ENCODE measurements at regions not wholly inside any gene's neighbourhood (a gene's known extent, or its start where the extent isn't known, plus 50 kb on each side); places are given as distances from the start of the nearest gene placed in this dataset.
"Not testable (repeated sequence)": the region's sequence is repeated elsewhere in the genome, so short reads cannot be mapped to it uniquely, and the experiment has no call there.

DNA sequence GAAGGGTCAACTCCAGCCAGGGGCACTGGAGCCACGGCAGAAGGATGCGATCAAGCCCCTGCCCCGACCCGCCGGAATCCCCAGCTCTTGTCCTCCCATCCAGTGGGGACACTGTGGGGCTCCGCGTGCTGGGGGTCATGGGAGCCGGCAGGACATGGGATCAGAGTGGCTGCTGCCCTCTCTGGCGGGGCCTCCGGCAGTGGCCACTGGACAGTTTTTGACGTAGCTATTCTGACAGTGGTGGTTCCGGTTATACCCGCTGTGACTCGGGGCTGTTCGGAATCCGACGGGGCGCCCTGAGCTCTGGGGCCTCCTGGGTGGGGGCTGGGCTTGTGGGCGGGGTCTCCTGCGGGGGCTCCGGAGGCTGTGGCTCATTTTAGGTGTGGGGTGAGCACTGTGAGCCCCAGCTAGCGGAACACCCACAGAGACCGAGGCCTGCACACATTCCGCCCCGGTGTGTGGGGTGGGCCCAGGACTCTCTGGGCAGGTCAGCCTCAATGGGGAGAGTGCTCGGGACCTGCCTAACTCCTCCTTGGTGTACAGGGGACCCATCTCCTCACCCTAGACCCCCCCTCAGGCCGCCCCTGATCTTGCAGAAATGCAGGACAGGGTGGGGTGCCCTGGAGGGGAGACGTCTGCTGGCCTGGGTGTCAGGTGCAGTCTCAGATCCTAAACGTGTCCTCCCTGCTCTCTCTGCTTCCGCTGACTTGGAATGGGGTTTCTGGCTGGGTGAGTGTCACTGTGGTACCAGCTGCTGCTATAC lies 374.2 kb downstream of the TMEM121 start:
- Histone ChIP-seq H3K4me3 (ENCODE audit: low read depth in 1 of 2, low read length in 2 of 2) (no peak overlapping the region), H3K27me3 (ENCODE audit: control insufficient read depth in 1 of 2, insufficient read depth in 2 of 2, low read length in 2 of 2) (no peaks in the 10 kb centered on the region), H3K4me1 (ENCODE audit: control insufficient read depth in 2 of 2, insufficient read depth in 2 of 2, low read length in 1 of 2) (peaks cover 0 to 3% of the 10 kb centered on the region in 2 donors), H3K9me3 (ENCODE audit: control insufficient read depth in 2 of 2, insufficient read depth in 1 of 2, low read depth in 1 of 2, low read length in 1 of 2) (no peaks in the 10 kb centered on the region), H3K27ac (ENCODE audit: low read depth in 2 of 2, low read length in 1 of 2) (no peak overlapping the region), H3K36me3 (ENCODE audit: control insufficient read depth in 2 of 2, insufficient read depth in 2 of 2, low read length in 1 of 2) (no peaks in the 10 kb centered on the region)
- 75 to 80% methylated on average over 30 of the region's 30 CpGs for WGBS, 2 donors

DNA sequence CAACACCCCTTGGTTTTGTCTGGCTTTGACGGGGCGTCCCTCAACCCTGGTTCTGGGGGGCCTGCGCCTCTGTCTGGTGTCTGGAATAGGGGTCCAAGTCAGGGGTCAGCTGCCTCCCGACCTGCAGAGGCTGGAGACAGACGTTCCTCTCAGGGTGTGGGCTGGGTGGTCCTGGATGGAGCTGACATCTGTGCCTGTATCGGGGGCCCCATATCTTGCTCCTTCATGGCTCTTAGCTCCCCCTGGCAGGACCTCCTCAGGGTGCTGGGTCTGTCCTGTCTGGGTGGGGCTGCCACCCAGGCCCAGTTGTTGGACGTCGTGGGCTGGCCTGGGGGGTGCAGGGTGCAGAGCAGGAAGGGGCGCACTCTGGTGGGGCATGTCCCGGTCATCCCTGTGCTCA lies 374.8 kb downstream of the TMEM121 start:
- peaks cover 0 to 3% of the 10 kb centered on the region in 2 donors for H3K4me1 ChIP-seq (ENCODE audit: control insufficient read depth in 2 of 2, insufficient read depth in 2 of 2, low read length in 1 of 2)
- no peaks in the 10 kb centered on the region for H3K9me3 ChIP-seq (ENCODE audit: control insufficient read depth in 2 of 2, insufficient read depth in 1 of 2, low read depth in 1 of 2, low read length in 1 of 2)
- WGBS, 2 donors, result 72 to 73% methylated on average over 10 of the region's 10 CpGs
- no peaks in the 10 kb centered on the region for H3K36me3 ChIP-seq (ENCODE audit: control insufficient read depth in 2 of 2, insufficient read depth in 2 of 2, low read length in 1 of 2)
- H3K27ac ChIP-seq (ENCODE audit: low read depth in 2 of 2, low read length in 1 of 2), result no peak overlapping the region
- H3K27me3 ChIP-seq (ENCODE audit: control insufficient read depth in 1 of 2, insufficient read depth in 2 of 2, low read length in 2 of 2), result no peaks in the 10 kb centered on the region
- H3K4me3 ChIP-seq (ENCODE audit: low read depth in 1 of 2, low read length in 2 of 2), result no peak overlapping the region

DNA sequence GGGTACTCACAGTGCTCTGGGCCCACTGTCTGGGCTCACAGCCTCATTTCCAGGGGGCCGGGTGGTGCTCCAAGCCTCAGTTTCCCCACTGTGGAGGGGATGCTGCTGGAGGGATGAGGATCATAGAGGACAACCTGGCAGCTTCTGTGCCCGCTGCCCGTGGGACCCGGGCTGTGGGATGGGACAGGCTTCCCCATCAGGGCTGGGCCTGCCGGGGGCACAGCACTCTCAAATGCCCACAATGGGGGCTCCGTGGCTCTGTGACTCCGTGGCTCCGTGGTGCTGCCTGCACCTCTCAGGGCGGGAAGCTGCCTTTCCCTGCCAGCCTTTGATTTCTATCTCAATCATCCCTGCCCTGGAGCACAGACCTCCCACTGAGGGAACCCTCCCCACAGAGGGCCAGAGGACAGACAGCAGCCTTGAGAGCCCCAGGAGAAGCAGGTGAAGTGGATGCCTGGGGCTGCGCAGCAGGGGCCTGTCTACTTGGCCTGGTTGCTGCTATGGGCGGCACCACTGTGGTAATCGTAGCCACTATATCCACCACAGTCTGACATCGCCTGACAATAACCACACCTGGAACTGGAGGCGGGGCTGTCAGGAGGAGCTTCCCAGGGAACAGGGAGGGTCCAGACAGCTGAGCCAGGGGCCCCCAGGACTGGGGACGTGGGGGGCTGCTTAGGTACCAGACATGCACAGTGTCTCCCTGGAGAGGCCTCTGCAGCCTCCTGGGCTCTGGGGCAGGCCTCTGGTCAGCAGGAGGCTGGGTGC lies 375.9 kb downstream of the TMEM121 start:
- Histone ChIP-seq H3K4me1 (ENCODE audit: control insufficient read depth in 2 of 2, insufficient read depth in 2 of 2, low read length in 1 of 2) (peaks cover 0 to 3% of the 10 kb centered on the region in 2 donors), H3K36me3 (ENCODE audit: control insufficient read depth in 2 of 2, insufficient read depth in 2 of 2, low read length in 1 of 2) (no peaks in the 10 kb centered on the region), H3K4me3 (ENCODE audit: low read depth in 1 of 2, low read length in 2 of 2) (no peak overlapping the region), H3K9me3 (ENCODE audit: control insufficient read depth in 2 of 2, insufficient read depth in 1 of 2, low read depth in 1 of 2, low read length in 1 of 2) (no peaks in the 10 kb centered on the region), H3K27me3 (ENCODE audit: control insufficient read depth in 1 of 2, insufficient read depth in 2 of 2, low read length in 2 of 2) (no peaks in the 10 kb centered on the region), H3K27ac (ENCODE audit: low read depth in 2 of 2, low read length in 1 of 2) (no peak overlapping the region)
- 71 to 72% methylated on average over 15 of the region's 15 CpGs for WGBS, 2 donors

DNA sequence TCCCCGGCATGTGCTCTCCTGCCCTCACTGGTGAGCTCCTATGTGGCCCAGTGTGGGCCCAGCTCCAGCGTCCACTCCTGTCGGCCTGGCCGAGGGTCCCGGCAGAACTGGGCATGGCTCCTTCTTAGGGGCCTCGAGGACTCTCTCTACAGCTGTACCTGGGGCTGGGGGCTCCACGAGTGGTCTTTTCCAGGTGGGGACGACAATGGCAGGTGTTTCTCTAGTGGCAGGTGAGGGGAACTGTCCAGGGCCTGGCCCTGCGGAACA lies 376.4 kb downstream of the TMEM121 start:
- H3K27ac ChIP-seq (ENCODE audit: low read depth in 2 of 2, low read length in 1 of 2); H3K9me3 ChIP-seq (ENCODE audit: control insufficient read depth in 2 of 2, insufficient read depth in 1 of 2, low read depth in 1 of 2, low read length in 1 of 2): not testable (repeated sequence)
- WGBS, 2 donors, result 73 to 80% methylated on average over 7 to 9 of the region's 9 CpGs

DNA sequence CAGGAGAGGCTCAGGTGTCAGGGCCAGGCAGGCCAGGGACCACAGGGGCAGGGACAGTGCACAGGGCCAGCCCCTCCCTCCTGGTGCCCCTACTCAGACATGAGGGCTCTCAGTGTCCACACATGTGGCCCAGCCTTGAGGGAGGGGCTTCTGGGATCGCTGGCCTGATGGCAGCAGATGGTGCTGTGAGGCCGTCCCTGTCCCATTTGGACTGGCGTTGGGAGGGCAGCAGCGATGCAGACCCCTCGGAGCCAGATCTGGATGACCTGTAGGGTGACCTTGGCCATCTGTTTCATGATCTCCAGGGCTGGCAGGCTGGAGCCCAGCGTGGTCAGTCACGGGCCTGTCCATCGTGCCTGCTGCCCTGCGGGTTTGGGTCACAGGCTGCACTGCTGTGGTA lies 377.6 kb downstream of the TMEM121 start:
- Histone ChIP-seq H3K27ac (ENCODE audit: low read depth in 2 of 2, low read length in 1 of 2) (no peak overlapping the region), H3K36me3 (ENCODE audit: control insufficient read depth in 2 of 2, insufficient read depth in 2 of 2, low read length in 1 of 2) (no peaks in the 10 kb centered on the region), H3K27me3 (ENCODE audit: control insufficient read depth in 1 of 2, insufficient read depth in 2 of 2, low read length in 2 of 2) (no peaks in the 10 kb centered on the region), H3K9me3 (ENCODE audit: control insufficient read depth in 2 of 2, insufficient read depth in 1 of 2, low read depth in 1 of 2, low read length in 1 of 2) (no peaks in the 10 kb centered on the region), H3K4me1 (ENCODE audit: control insufficient read depth in 2 of 2, insufficient read depth in 2 of 2, low read length in 1 of 2) (peaks cover 0 to 3% of the 10 kb centered on the region in 2 donors), H3K4me3 (ENCODE audit: low read depth in 1 of 2, low read length in 2 of 2) (no peak overlapping the region)
- WGBS, 2 donors, result 80 to 83% methylated on average over 9 of the region's 9 CpGs

More for the DNA sequence above, 376.4 kb downstream of the TMEM121 start:
- H3K4me3 ChIP-seq (ENCODE audit: low read depth in 1 of 2, low read length in 2 of 2); H3K27me3 ChIP-seq (ENCODE audit: control insufficient read depth in 1 of 2, insufficient read depth in 2 of 2, low read length in 2 of 2); H3K36me3 ChIP-seq (ENCODE audit: control insufficient read depth in 2 of 2, insufficient read depth in 2 of 2, low read length in 1 of 2); H3K4me1 ChIP-seq (ENCODE audit: control insufficient read depth in 2 of 2, insufficient read depth in 2 of 2, low read length in 1 of 2): not testable (repeated sequence)

DNA sequence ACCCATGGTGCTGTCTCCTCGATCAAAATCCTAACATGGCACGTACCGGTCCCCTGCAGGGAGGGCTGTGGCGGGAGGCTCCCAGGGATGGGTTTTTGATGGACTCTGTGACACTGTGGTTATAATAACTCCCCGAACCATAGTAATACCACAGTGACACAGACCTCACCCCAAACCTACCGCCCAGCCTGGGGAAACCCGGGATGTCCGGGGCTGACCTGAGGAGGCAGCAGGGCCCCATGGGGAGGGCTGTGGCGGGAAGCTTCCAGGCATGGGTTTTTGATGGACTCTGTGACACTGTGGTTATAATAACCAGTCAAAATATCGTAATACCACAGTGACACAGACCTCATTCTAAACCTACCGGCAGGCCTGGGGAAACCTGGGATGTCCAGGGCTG lies 378.0 kb downstream of the TMEM121 start:
- Histone ChIP-seq H3K4me3 (ENCODE audit: low read depth in 1 of 2, low read length in 2 of 2) (no peak overlapping the region), H3K4me1 (ENCODE audit: control insufficient read depth in 2 of 2, insufficient read depth in 2 of 2, low read length in 1 of 2) (peaks cover 0 to 3% of the 10 kb centered on the region in 2 donors), H3K36me3 (ENCODE audit: control insufficient read depth in 2 of 2, insufficient read depth in 2 of 2, low read length in 1 of 2) (no peaks in the 10 kb centered on the region), H3K27me3 (ENCODE audit: control insufficient read depth in 1 of 2, insufficient read depth in 2 of 2, low read length in 2 of 2) (no peaks in the 10 kb centered on the region), H3K9me3 (ENCODE audit: control insufficient read depth in 2 of 2, insufficient read depth in 1 of 2, low read depth in 1 of 2, low read length in 1 of 2) (no peaks in the 10 kb centered on the region), H3K27ac (ENCODE audit: low read depth in 2 of 2, low read length in 1 of 2) (no peak overlapping the region)
- 74 to 78% methylated on average over 11 of the region's 11 CpGs for WGBS, 2 donors

DNA sequence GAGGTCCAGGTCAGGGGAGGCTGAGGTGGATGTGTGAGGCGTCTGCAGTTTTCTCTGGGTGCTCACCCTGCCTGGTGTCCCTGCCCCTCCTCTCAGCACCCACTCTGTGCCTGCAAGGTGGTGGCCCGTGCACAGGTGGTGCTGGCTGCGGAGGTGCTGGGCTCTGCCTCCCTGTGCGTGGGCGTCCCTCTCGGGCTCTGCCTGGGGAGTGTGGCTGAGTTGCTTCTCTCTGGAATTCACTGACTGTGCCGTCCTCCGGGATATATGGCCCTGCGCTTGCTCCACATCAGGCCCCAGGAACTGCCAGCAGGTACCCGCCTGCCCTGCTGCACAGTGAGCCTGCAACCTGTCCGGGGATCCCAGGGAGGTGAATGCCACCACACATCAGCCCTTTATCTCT lies 379.1 kb downstream of the TMEM121 start:
- Histone ChIP-seq H3K4me3 (ENCODE audit: low read depth in 1 of 2, low read length in 2 of 2) (no peak overlapping the region), H3K36me3 (ENCODE audit: control insufficient read depth in 2 of 2, insufficient read depth in 2 of 2, low read length in 1 of 2) (no peaks in the 10 kb centered on the region), H3K27me3 (ENCODE audit: control insufficient read depth in 1 of 2, insufficient read depth in 2 of 2, low read length in 2 of 2) (no peaks in the 10 kb centered on the region), H3K27ac (ENCODE audit: low read depth in 2 of 2, low read length in 1 of 2) (no peak overlapping the region), H3K9me3 (ENCODE audit: control insufficient read depth in 2 of 2, insufficient read depth in 1 of 2, low read depth in 1 of 2, low read length in 1 of 2) (no peaks in the 10 kb centered on the region), H3K4me1 (ENCODE audit: control insufficient read depth in 2 of 2, insufficient read depth in 2 of 2, low read length in 1 of 2) (peaks cover 0 to 3% of the 10 kb centered on the region in 2 donors)
- WGBS, 2 donors, result 83 to 84% methylated on average over 11 of the region's 11 CpGs

DNA sequence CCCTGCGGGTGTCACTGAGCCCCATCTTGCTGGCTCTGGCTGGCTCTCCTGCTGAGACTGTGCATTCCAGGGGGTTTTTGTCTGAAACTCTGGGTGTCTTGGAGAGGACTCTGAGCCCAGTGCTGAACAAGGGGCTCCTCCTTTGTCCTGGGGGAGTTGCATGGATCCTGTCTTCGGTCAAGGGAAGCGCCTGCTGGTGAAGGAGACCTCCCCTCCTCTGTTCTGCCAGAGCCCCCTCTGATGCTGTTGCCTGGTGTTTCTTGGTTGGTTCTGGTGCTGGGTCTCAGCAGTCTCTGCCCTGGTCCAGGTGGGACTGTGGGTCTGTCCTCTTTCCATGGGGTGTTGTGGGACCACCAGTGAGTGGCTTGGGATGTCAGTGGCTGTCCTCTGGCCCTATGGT lies 380.9 kb downstream of the TMEM121 start:
- no peaks in the 10 kb centered on the region for H3K27me3 ChIP-seq (ENCODE audit: control insufficient read depth in 1 of 2, insufficient read depth in 2 of 2, low read length in 2 of 2)
- 92 to 95% methylated on average over 3 of the region's 3 CpGs for WGBS, 2 donors
- H3K27ac ChIP-seq (ENCODE audit: low read depth in 2 of 2, low read length in 1 of 2), result no peak overlapping the region
- H3K4me3 ChIP-seq (ENCODE audit: low read depth in 1 of 2, low read length in 2 of 2), result no peak overlapping the region
- H3K4me1 ChIP-seq (ENCODE audit: control insufficient read depth in 2 of 2, insufficient read depth in 2 of 2, low read length in 1 of 2), result no peaks in the 10 kb centered on the region
- H3K36me3 ChIP-seq (ENCODE audit: control insufficient read depth in 2 of 2, insufficient read depth in 2 of 2, low read length in 1 of 2), result no peaks in the 10 kb centered on the region
- H3K9me3 ChIP-seq (ENCODE audit: control insufficient read depth in 2 of 2, insufficient read depth in 1 of 2, low read depth in 1 of 2, low read length in 1 of 2), result no peaks in the 10 kb centered on the region

DNA sequence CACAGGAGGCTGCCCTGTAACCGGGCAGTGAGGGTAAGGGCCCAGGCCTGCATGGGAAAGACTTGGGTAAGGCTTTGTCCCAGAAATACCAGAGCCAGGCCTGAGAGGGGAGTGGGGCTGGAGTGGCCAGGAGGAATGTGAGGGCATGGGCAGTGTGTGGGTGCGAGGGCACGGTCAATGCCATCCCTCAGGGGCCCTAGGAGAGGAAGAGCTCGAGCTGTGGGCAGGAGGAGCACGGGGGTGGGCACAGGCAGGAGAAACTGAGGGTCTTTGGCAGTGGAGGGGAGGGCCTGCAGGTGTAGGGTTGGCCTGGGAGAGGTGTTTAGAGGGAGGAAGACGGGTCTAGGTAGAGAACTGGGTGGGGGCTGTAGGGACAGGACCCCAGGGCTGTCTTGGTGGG lies 381.6 kb downstream of the TMEM121 start:
- 68 to 69% methylated on average over 6 of the region's 6 CpGs for WGBS, 2 donors

DNA sequence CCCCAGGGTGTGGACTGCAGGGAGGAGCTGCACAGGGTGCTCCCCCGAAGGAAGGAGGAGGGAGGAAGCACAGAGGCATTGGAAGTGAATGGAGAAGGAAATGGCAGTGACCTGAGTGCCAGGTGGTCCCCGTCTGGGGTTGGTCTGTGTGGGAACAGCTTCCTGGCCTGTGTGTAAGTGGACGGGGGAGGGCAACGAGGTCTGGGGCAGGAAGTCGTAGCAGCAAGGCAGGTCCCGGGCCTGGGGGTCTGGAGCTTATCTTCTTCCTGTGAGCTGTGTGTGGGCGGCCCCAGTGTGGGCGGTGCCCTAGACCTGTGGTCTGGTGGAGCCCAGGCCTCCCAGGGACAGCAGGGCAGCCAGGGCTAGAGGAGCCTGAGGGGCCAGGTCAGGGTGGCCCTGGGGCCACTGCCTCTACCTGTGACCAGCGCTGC lies 382.1 kb downstream of the TMEM121 start:
- Histone ChIP-seq H3K36me3 (ENCODE audit: control insufficient read depth in 2 of 2, insufficient read depth in 2 of 2, low read length in 1 of 2) (no peaks in the 10 kb centered on the region), H3K4me1 (ENCODE audit: control insufficient read depth in 2 of 2, insufficient read depth in 2 of 2, low read length in 1 of 2) (no peaks in the 10 kb centered on the region), H3K27ac (ENCODE audit: low read depth in 2 of 2, low read length in 1 of 2) (no peak overlapping the region), H3K27me3 (ENCODE audit: control insufficient read depth in 1 of 2, insufficient read depth in 2 of 2, low read length in 2 of 2) (no peaks in the 10 kb centered on the region), H3K9me3 (ENCODE audit: control insufficient read depth in 2 of 2, insufficient read depth in 1 of 2, low read depth in 1 of 2, low read length in 1 of 2) (no peaks in the 10 kb centered on the region), H3K4me3 (ENCODE audit: low read depth in 1 of 2, low read length in 2 of 2) (no peak overlapping the region)
- 62 to 66% methylated on average over 8 to 9 of the region's 9 CpGs for WGBS, 2 donors

More for the DNA sequence above, 381.6 kb downstream of the TMEM121 start:
- Histone ChIP-seq H3K36me3 (ENCODE audit: control insufficient read depth in 2 of 2, insufficient read depth in 2 of 2, low read length in 1 of 2) (no peaks in the 10 kb centered on the region), H3K27ac (ENCODE audit: low read depth in 2 of 2, low read length in 1 of 2) (no peak overlapping the region), H3K4me1 (ENCODE audit: control insufficient read depth in 2 of 2, insufficient read depth in 2 of 2, low read length in 1 of 2) (no peaks in the 10 kb centered on the region), H3K4me3 (ENCODE audit: low read depth in 1 of 2, low read length in 2 of 2) (no peak overlapping the region), H3K27me3 (ENCODE audit: control insufficient read depth in 1 of 2, insufficient read depth in 2 of 2, low read length in 2 of 2) (no peaks in the 10 kb centered on the region), H3K9me3 (ENCODE audit: control insufficient read depth in 2 of 2, insufficient read depth in 1 of 2, low read depth in 1 of 2, low read length in 1 of 2) (no peaks in the 10 kb centered on the region)
